ENCODE measurements at regions not wholly inside any gene's neighbourhood (a gene's known extent, or its start where the extent isn't known, plus 50 kb on each side); places are given as distances from the start of the nearest gene placed in this dataset.

DNA sequence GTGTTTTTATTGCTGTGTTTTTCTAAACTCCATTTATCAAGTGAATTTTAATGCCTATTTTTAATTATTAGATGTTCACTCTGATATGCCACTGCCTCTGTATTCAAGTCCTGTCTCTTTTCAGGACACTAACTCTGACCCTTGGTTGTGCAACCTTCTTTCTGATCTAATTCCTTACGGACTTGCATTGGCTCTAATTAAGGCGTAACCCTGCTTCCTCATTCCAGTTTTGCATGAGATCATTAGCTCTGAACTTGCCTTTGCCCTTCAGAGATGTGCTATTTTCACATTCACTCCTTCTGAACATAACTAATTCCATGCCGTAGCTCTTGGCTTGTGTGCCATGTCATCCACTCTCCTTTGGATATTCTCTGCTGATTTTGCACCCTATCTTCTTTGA, 162.5 kb upstream of the TMEFF2 start:
- TF ChIP-seq CTCF (IDR thresholded peaks at IDR 0.05): no peak
- TF ChIP-seq POLR2A (IDR thresholded peaks at IDR 0.05): no peak
- no peak for TF ChIP-seq POLR2AphosphoS5 (IDR thresholded peaks at IDR 0.05)

Measured in breast epithelium (tissue), 3 donors.